GM12873 (cell line): ENCODE measurements at regions not wholly inside any gene's neighbourhood (a gene's known extent, or its start where the extent isn't known, plus 50 kb on each side); places are given as distances from the start of the nearest gene placed in this dataset.

Source experiments
- TF ChIP-seq, protein P1 (sequence below): IDR thresholded peaks from 2 replicates; pipeline ENCODE4 v1.5.1; 2012; ENCODE audit warnings: low read depth, mild to moderate bottlenecking, moderate library complexity, low read length, control low read depth; ENCODE audit not compliant: insufficient read depth; ENCODE audit errors: missing control alignments

DNA sequence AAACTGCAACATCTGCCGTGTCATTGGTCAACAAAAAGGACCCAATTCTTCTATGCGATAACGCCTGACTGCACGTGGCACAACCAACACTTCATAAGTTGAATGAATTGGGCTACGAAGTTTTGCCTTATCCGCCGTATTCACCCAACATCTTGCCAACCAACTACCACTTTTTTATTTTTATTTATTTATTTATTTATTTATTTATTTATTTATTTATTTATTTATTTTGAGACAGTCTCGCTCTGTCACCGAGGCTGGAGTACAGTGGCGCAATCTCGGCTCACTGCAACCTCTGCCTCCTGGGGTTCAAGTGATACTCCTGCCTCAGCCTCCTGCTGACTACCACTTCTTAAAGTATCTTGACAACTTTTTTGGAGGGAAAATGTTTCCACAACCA lies 127.4 kb downstream of the RASSF9 start:
- TF ChIP-seq, protein P1, sequence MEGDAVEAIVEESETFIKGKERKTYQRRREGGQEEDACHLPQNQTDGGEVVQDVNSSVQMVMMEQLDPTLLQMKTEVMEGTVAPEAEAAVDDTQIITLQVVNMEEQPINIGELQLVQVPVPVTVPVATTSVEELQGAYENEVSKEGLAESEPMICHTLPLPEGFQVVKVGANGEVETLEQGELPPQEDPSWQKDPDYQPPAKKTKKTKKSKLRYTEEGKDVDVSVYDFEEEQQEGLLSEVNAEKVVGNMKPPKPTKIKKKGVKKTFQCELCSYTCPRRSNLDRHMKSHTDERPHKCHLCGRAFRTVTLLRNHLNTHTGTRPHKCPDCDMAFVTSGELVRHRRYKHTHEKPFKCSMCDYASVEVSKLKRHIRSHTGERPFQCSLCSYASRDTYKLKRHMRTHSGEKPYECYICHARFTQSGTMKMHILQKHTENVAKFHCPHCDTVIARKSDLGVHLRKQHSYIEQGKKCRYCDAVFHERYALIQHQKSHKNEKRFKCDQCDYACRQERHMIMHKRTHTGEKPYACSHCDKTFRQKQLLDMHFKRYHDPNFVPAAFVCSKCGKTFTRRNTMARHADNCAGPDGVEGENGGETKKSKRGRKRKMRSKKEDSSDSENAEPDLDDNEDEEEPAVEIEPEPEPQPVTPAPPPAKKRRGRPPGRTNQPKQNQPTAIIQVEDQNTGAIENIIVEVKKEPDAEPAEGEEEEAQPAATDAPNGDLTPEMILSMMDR: no peak

- TF ChIP-seq, protein P1: no peak
Measured at GRCh38 chr12:85711735-85712390, 124.3 kb downstream of the RASSF9 start.

DNA sequence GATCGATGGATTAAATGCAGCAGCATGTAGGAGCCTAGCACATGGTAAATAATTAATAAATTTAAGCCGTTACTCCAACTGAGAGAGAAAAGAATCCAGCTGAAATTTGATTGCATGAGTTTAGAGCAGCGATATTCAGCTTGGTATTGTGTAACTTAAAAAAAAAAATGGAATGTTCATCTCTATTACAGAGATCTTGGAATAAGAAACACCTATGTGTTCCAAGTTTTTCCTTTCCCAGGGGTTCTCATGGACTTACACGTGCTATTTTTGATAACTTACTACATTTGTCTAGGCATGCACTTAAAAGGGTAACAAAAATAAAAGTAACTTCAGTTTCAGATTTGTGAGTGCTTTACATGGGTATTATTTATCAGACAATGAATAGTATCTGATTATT lies 122.8 kb downstream of the RASSF9 start:
- TF ChIP-seq, protein P1: no peak

GRCh38 chr12:85714425-85714824 lies 121.8 kb downstream of the RASSF9 start:
- TF ChIP-seq, protein P1: no peak

DNA sequence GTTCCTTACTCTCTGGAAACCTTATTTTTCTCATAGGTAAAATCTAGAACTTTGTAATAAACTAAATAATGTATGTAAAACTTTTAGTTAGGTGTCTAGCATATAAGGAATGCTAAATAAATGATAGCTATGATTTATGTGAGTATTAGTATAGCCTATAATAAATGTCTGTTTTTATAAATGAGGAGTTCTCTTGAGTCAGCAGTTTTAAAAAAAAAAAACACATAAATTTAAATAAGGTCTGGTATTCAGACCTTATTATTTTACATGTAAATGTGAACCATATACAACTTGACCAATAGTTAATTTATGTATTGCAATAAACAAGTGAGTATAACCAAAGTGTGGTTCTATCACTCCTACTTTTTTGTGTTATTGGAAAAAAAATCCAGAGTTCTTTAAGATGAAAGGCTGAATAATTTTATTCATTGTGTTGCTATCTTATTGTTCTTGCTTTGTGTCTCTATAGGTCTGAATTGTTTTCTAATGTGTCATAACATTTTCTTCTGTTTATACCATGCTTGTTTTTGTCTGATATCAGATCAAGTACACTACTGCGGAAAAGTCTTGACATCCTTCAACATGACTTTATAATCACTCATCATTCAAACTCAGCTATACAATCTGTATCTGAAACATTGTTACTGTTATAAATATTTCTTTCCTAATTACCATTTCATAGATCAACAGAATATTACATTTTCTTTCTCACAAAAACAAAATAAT lies 115.7 kb downstream of the RASSF9 start:
- TF ChIP-seq, protein P1: no peak

- TF ChIP-seq, protein P1: no peak
Measured at GRCh38 chr12:85725991-85726390, 110.2 kb downstream of the RASSF9 start.

DNA sequence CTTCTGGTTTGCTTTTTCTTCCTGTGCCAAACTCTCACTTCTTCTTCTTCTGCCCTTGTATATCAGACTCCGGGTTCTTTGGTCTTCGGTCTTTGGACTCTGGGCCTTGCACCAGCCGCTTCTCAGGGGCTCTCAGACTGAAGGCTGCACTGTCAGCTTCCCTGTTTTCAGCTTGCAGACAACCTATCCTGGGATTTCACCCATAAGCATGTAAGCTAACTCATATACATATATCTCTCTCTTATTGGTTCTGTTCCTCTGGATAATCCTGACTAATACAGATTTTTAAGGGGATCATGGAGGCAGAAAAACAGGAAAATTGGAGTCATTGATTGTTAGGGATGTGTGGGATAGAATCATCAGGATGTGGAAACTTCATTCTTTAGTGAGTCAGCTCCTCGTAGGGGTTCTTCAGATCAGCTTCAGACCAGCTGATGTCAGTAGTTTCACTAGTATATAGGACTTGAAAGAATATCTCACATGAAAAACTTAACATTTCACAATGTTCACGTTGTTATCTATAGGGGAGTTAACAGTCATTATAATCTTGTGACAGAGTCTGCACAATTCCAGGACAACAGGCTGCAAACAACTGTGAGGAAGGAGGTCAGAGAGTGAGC lies 102.9 kb downstream of the RASSF9 start:
- TF ChIP-seq, protein P1: no peak
